HFF-Myc (cell line): ENCODE measurements at regions not wholly inside any gene's neighbourhood (a gene's known extent, or its start where the extent isn't known, plus 50 kb on each side); places are given as distances from the start of the nearest gene placed in this dataset.

Experiments
- DNase-seq: peaks from one replicate; pipeline ENCODE4 v3.0.0-alpha.2; 2011; ENCODE audit warnings: low read depth; ENCODE audit errors: extremely low read depth
- H3K4me3 ChIP-seq: replicated peaks from 2 replicates; pipeline ENCODE4 v1.5.1; 2011; ENCODE audit warnings: low read depth, mild to moderate bottlenecking, control low read depth, low read length
- CTCF ChIP-seq: IDR thresholded peaks from 2 replicates; pipeline ENCODE4 v1.5.1; 2012; ENCODE audit warnings: mild to moderate bottlenecking, low read depth, low read length, control low read depth; ENCODE audit errors: missing control alignments

DNA sequence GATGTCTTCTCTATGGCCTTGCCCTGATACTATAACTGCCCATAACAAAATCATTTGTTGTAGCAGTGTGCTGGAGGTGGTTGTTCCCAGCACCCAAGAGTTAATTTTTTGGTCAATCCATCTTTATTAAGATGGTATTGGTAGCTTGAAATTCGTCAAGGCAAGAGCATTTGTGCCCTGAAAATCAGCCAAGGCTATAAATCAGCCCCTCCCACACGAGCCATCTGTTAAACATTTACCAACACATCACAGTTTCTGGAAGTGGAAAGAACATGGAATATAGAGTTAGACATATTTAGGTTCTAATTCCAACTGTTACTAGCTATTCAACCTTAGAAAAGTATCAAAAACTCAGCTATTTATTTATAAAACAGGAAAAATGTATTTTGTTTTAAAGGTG, 888.4 kb upstream of the GJE1 start:
- TF ChIP-seq CTCF: no peak
- DNase-seq: peak; percentile 3
- no peak overlapping the region for H3K4me3 ChIP-seq

DNA sequence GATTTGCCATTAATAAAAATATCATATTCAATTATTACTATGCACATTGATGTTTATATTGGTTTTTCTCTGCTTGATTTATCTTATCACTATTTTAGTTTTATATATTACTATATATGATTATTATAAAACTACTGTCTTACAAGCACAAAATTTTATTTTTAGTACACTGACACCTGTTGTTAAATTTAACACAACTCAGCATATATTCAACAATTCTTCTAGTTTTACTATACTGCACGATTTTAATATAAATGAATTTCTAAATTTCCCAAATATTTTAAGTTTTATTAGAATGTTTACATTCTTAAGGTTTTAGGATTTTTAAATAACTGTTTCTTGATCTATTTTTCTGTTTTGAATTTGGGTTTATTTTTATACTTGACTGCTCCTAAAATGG, 889.8 kb upstream of the GJE1 start:
- TF ChIP-seq CTCF: no peak
- no peak overlapping the region for H3K4me3 ChIP-seq
- DNase-seq: no peak

GRCh38 chr6:141229296-141229695, 903.4 kb upstream of the GJE1 start:
- no peak overlapping the region for H3K4me3 ChIP-seq
- no peak for TF ChIP-seq CTCF
- DNase-seq: no peak

- DNase-seq: no peak
- no peak for TF ChIP-seq CTCF
- no peak overlapping the region for H3K4me3 ChIP-seq
Observed at GRCh38 chr6:141218583-141218982, 914.1 kb upstream of the GJE1 start.

- H3K4me3 ChIP-seq: no peak overlapping the region
- no peak for DNase-seq
- TF ChIP-seq CTCF: no peak
Observed at GRCh38 chr6:141216726-141217125, 916.0 kb upstream of the GJE1 start.

DNA sequence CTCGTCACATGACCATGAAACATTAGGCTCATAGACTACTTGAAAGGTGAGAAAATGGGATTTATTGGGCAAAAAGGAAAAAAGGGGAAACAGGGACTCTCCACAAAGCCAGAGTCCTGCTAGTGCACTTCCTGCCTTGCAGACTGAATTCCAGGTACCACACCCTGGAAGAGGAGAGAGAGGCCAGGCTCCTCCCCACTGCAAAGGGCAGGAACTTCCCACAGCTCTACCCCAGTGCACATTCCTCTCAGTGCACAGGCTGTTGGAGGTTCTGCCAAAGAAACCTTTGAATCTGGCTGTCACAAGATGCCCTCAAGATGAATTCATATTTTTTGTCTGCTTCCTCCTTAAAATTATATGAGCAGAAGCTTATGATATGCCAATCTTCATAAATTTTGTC, 920.4 kb upstream of the GJE1 start:
- TF ChIP-seq CTCF: no peak
- no peak for DNase-seq
- H3K4me3 ChIP-seq: no peak overlapping the region

GRCh38 chr6:141211845-141212244, 920.9 kb upstream of the GJE1 start:
- TF ChIP-seq CTCF: no peak
- DNase-seq: no peak
- no peak overlapping the region for H3K4me3 ChIP-seq
